ENCODE measurements at regions not wholly inside any gene's neighbourhood (a gene's known extent, or its start where the extent isn't known, plus 50 kb on each side); places are given as distances from the start of the nearest gene placed in this dataset.

DNA sequence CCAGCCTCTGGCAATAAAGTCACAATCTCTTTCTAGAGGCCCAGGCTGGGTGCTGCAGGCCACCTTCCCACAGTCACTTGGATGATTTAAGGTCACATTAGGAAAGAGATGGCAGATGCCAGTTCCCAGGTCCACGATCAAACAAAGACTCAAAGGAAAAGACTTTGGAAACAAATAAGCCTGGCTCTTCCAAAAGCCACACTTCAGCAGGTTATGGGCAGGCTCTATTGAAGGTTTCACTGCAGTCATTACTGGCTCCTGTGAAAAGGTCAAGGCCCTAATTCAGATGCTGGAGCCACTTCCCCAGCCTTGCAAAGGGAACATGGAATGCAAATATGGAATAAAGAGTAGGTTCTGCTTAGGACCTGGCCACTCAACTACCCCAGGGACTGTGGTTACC is 104.0 kb upstream of the ZNF32 start:
- TF ChIP-seq CTCF (IDR thresholded peaks at IDR 0.05 in 2 of 3, conservative IDR thresholded peaks at IDR 0.05 in 1 of 3; ENCODE audit: borderline replicate concordance in 1 of 3, insufficient read depth in 1 of 3, low read depth in 2 of 3, low read length in 2 of 3) (no peak), MAX (IDR thresholded peaks at IDR 0.05) (no peak), ZNF274 (IDR thresholded peaks at IDR 0.05; ENCODE audit: low read depth, low read length) (no peak), YY1 (IDR thresholded peaks at IDR 0.05; ENCODE audit: extremely low read depth, insufficient replicate concordance, low read depth, low read length) (no peak), SRF (IDR thresholded peaks at IDR 0.05; ENCODE audit: low read depth) (no peak)

Data from HCT116 (cell line).